DND-41 (cell line): ENCODE measurements at regions not wholly inside any gene's neighbourhood (a gene's known extent, or its start where the extent isn't known, plus 50 kb on each side); places are given as distances from the start of the nearest gene placed in this dataset.

Source experiments
- ATAC-seq: fragments of 200-7000 bp; cut with Tn5 transposase; 3 replicates; pipeline ENCODE4 v1.9.1; 2021; ENCODE audit warnings: low read depth; ENCODE audit not compliant: insufficient read depth
- DNase-seq: peaks from one replicate; pipeline ENCODE4 v3.0.0-alpha.2; 2020
- H2AFZ ChIP-seq: 2 replicates; pipeline ENCODE4 v1.6.0; 2012; ENCODE audit warnings: low read depth, low read length
- H3K27ac ChIP-seq: 2 replicates; pipeline ENCODE4 v1.5.1; 2012; ENCODE audit warnings: low read length, inconsistent platforms
- H3K27me3 ChIP-seq: fragments of 200-600 bp; sonication (generic); 2 replicates; pipeline ENCODE4 v1.6.0; 2012; ENCODE audit warnings: low read length, mild to moderate bottlenecking, inconsistent platforms; ENCODE audit not compliant: insufficient read depth, poor library complexity
- H3K36me3 ChIP-seq: 2 replicates; pipeline ENCODE4 v1.5.1; 2012; ENCODE audit warnings: low read length, inconsistent platforms; ENCODE audit not compliant: insufficient read depth
- H3K4me1 ChIP-seq: 2 replicates; pipeline ENCODE4 v1.5.1; 2012; ENCODE audit warnings: mild to moderate bottlenecking, low read length; ENCODE audit not compliant: insufficient read depth
- H3K4me2 ChIP-seq: 2 replicates; pipeline ENCODE4 v1.6.0; 2012; ENCODE audit warnings: mild to moderate bottlenecking, moderate library complexity, low read length, inconsistent platforms; ENCODE audit not compliant: insufficient read depth
- H3K4me3 ChIP-seq, 2 experiments: fragments of 200-600 bp in 1 of 2; shearing (Covaris generic) in 1 of 2; 2 replicates each; pipeline ENCODE4 v1.5.1; 2012 to 2016; ENCODE audit warnings: inconsistent platforms in 2 of 2, low read length in 2 of 2, mild to moderate bottlenecking in 2 of 2, low read depth in 1 of 2, moderate library complexity in 1 of 2
- H3K79me2 ChIP-seq: 2 replicates; pipeline ENCODE4 v1.6.0; 2012; ENCODE audit warnings: low read length, inconsistent platforms; ENCODE audit not compliant: insufficient read depth
- H3K9ac ChIP-seq: 2 replicates; pipeline ENCODE4 v1.6.0; 2012; ENCODE audit warnings: low read depth, mild to moderate bottlenecking, inconsistent platforms, low read length, moderate library complexity
- H3K9me3 ChIP-seq: 2 replicates; pipeline ENCODE4 v1.5.1; 2012; ENCODE audit warnings: low read length, moderate library complexity, mild to moderate bottlenecking, inconsistent platforms; ENCODE audit not compliant: insufficient read depth, severe bottlenecking
- H4K20me1 ChIP-seq: 2 replicates; pipeline ENCODE4 v1.6.0; 2012; ENCODE audit warnings: low read length; ENCODE audit not compliant: insufficient read depth
- CTCF ChIP-seq: IDR thresholded peaks from 2 replicates; pipeline ENCODE4 v1.5.1; 2012; ENCODE audit warnings: borderline replicate concordance, low read length, moderate library complexity, mild to moderate bottlenecking; ENCODE audit not compliant: poor library complexity, severe bottlenecking; ENCODE audit errors: extremely low read depth
- EZH2 ChIP-seq: IDR thresholded peaks from 3 replicates; pipeline ENCODE4 v1.6.1; 2012; ENCODE audit warnings: borderline replicate concordance, low read depth, mild to moderate bottlenecking, moderate library complexity, low read length, inconsistent platforms; ENCODE audit not compliant: severe bottlenecking

- no peak overlapping the region for H2AFZ ChIP-seq
- DNase-seq (no peak), ATAC-seq (no peak)
- no peak overlapping the region for H3K4me3 ChIP-seq
- no peaks in the 10 kb centered on the region for H3K27me3 ChIP-seq
- H3K9me3 ChIP-seq: peaks cover 2% of the 10 kb centered on the region
- H3K27ac ChIP-seq: peak overlapping the region; percentile 66
- TF ChIP-seq EZH2: no peak
- TF ChIP-seq CTCF: no peak
- no peaks in the 10 kb centered on the region for H4K20me1 ChIP-seq
- no peak overlapping the region for H3K9ac ChIP-seq
- H3K36me3 ChIP-seq: no peaks in the 10 kb centered on the region
- no peaks in the 10 kb centered on the region for H3K79me2 ChIP-seq
- H3K4me1 ChIP-seq: peaks cover 91% of the 10 kb centered on the region
- H3K4me2 ChIP-seq: no peak overlapping the region
Observed at GRCh38 chr3:194253270-194253669, 97.9 kb downstream of the CPN2 start.

- Histone ChIP-seq H3K9ac (no peak overlapping the region), H3K4me2 (no peak overlapping the region), H3K79me2 (no peaks in the 10 kb centered on the region), H2AFZ (no peak overlapping the region), H3K4me3 (no peak overlapping the region), H3K36me3 (no peaks in the 10 kb centered on the region), H3K4me1 (peaks cover 84% of the 10 kb centered on the region), H3K9me3 (peaks cover 4% of the 10 kb centered on the region), H3K27ac (peak overlapping the region; percentile 66), H3K27me3 (no peaks in the 10 kb centered on the region), H4K20me1 (no peaks in the 10 kb centered on the region)
- DNase-seq (no peak), ATAC-seq (no peak)
- TF ChIP-seq EZH2 (no peak), CTCF (no peak)
Observed at GRCh38 chr3:194254040-194254439, 97.1 kb downstream of the CPN2 start.

DNA sequence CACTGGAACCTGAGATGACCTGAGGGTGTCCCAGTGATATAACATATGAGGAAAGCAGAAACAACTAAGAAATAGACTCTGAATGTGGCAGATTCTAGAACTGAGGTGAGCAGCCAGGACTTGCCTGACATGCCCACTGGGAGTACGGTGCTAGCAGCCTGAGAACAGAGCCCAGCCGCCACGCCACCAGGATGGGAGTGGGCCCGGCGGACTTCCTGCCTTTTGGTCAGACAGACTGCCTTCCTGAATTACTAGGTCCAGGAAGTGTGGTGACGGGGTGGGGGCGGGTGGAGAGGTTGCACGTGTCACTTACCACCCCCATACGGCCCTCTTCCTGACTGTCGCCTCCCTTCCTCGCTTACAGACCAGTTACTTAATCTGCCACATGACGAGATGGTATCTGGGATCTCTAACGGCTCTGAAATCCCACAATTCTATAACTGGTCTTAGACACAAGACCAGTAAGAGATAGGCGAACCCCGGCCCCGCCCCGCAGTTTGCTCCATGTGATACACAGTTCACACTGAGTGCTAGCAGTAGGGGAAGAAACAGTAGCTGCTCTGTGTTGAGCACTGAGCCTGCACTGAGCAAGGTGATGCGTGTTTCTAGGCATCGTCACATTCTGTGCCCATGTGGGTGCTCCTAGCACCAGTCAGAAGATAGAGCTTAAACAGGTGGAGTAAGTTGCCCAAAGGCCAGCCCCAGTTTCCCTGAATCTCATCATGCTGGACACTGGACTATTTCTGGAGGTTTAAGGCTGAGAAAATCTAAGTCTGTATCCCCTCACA is 95.7 kb downstream of the CPN2 start:
- Histone ChIP-seq H3K36me3 (no peaks in the 10 kb centered on the region), H3K4me3 (peak overlapping the region in 1 of 2 experiments; percentile 30; a peak in 2 of 4 replicates), H2AFZ (peak overlapping the region; percentile 71), H3K9me3 (peaks cover 4% of the 10 kb centered on the region), H3K27ac (peak overlapping the region; percentile 92), H3K27me3 (no peaks in the 10 kb centered on the region), H4K20me1 (no peaks in the 10 kb centered on the region), H3K4me2 (peak overlapping the region; percentile 53), H3K79me2 (no peaks in the 10 kb centered on the region), H3K4me1 (peaks cover 70% of the 10 kb centered on the region), H3K9ac (peak overlapping the region; percentile 51)
- ATAC-seq: peak; percentile 94
- TF ChIP-seq CTCF (peak; percentile 31), EZH2 (no peak)
- DNase-seq: peak; percentile 96
